ENCODE measurements at regions not wholly inside any gene's neighbourhood (a gene's known extent, or its start where the extent isn't known, plus 50 kb on each side); places are given as distances from the start of the nearest gene placed in this dataset.
"Not testable (repeated sequence)": the region's sequence is repeated elsewhere in the genome, so short reads cannot be mapped to it uniquely, and the experiment has no call there.

GRCh38 chr19:34620134-34620533 lies 56.8 kb downstream of the SCGB2B2 start:
- DNase-seq, result not testable (repeated sequence)

DNA sequence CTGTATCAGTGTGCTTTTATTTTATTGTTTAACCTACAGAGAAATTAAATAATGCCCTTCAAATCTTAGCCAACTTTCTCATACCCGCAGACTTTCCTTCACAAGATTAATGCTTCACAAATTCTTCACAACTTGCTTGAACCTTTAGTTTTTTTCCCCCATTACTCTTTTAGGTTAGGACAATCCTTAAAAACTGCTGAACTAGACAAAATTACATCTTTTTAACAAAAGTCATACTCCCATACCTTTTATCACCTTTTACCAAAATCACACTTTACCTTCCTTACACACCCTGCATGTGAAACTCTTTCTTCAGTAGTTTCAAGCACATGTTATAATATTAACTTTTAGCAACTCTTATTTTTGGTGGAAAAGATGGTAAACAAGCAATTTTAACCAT lies 58.5 kb downstream of the SCGB2B2 start:
- DNase-seq, result no peak

DNA sequence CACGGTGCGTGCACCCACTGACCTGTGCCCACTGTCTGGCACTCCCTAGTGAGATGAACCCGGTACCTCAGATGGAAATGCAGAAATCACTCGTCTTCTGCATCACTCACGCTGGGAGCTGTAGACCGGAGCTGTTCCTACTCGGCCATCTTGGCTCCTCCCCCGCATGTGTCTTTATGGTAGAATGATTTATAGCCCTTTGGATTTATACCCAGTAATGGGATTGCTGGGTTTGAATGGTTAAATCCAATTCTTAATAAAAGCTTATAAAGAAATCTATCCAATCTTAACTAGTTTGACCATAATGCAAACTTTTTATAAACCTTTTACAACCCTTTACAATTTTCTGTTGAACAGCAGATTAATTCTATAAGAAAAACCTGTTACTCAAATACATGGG lies 59.0 kb downstream of the SCGB2B2 start:
- not testable (repeated sequence) for DNase-seq

DNA sequence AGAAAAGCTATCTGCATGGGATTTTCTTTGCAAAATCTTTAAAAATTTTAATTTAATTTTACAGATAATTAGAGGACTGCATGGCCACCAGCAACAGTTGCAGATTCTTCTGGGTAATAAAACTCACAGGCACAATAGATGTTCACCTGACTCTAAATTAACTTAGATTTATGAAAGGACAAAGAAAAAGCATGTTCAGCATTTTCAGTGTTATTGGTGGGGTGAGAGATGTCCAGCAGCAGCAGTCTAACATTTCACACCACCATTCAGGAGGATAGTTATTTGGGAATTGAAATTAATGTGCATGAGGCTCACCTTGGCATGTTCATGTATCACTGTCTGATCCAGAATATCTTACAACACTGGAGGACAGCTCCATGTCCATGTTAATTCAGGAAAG lies 74.0 kb downstream of the SCGB2B2 start:
- DNase-seq, result no peak

- no peak for DNase-seq
Observed at GRCh38 chr19:34601071-34601470, 75.9 kb downstream of the SCGB2B2 start.

GRCh38 chr19:34600366-34600765 lies 76.6 kb downstream of the SCGB2B2 start:
- DNase-seq, result no peak

DNA sequence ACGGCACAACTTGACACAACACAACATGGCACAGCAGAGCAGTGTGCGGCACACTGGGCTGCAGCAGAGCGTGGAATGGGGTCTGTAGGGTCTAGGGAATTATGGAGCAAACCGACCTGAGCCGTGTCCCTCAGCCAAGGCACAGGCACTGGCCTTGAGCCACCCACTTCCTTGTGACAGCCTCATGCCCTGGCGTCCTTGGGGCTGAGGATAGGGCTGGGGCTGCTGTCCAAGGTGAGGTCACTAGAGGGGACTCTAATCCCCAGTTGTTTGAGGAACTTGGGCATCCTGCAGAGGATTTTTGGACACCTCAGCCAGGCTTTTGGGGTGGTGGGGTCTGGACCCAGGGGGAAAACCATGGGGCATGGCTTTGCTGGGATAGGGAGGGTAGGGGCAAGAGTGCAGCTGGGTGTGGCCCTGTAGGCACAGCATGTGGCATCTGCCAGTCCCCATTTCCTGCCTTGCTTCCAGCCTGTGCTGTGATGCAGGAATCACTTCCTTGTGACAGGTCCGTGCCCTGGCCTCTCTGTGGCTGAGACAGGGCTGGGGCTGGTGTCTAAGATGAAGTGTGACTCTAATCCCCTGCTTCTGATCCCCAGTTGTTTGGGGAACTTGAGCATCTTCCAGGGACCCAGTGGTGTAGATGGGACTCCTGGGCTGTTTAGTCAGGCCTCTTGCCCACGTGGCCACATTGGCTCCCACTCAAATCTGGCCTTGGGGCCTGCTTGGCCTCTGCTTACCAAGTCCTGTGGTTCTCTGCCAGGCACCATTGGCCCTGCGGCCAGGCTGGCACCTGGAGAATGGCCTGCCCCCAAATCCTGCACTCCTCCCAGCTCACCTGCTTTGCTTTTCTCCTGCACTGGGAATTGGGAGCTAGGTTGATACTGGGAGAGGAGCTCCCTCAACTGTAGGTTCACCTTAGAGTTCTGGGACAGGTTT lies 78.5 kb downstream of the SCGB2B2 start:
- no peak for DNase-seq

DNA sequence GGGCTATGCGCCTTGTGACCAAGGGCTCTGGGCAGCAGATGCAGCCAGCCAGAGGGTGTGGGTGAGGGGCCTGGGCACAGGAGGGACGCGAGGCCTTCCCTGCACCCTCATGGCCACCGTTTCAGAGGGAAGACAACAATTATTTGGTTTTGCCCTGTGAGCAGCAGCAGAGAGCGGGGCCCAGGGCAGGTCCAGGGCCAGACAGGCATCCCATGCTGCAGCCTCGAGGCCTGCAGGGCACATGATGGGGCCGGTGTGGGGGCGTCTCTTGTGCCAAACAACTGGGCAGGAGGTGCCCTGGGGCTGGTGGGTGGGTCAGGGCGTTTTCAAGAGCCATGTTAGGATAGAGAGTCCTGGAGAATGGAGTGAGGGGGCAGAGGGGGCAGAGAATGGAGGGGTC lies 79.4 kb downstream of the SCGB2B2 start:
- DNase-seq, result no peak

GRCh38 chr19:34596989-34597388 lies 80.0 kb downstream of the SCGB2B2 start:
- no peak for DNase-seq

DNA sequence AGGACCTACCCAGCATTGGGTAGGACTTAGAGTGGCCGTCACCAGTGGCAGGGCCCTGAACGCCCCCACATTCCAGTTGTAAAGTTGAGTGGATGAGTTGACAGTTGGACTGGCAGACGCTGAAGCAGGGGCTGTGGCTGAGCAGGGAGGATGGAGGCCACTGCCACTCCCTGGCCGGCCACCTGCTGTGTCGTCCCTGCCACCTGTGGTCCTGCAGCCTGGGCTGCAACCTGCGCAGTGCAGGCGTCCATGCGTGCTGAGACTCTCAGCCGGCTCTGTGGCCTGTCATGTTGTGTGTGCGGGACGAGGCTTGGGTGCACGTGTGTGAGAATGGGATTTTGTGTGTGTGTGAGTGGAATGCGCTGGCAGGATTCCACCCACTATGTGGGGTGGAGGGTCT lies 80.8 kb downstream of the SCGB2B2 start:
- no peak for DNase-seq

DNA sequence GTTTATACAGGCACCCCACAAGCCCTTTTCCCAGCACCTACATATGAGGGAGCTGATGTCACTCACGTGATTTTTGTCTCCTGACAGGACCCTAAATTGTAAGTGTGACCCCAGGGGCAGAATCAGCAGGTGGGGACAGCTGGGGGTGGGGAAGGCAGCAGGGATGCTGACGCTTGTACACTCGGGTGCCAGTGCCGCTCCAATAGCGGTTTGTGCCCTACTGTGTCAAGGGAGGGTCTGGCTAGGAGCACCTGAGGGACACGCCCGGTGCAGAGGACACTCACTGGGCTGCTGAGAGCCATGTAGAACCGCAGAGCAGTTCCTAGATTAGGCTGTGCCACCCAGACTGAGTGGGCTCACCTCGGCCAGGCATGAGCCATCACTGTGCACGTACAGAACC lies 81.3 kb downstream of the SCGB2B2 start:
- no peak for DNase-seq

DNA sequence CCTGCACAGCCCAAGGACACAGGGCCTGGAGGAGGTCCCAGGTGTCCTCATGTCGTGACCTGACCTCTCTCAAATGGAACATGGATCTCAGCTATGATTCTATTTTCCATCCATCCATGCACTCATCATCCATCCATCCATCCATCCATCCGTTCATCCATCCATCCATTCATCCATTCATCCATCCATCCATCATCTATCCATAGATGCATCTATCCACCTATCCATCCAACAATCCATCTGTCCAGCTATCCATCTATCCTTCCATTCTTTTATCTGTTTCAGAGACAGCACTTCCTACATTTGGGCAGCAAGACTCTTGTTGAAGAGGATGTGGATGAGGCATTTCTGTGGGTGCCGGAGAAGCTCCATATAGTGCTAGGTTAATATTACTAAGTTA lies 86.7 kb downstream of the SCGB2B2 start:
- no peak for DNase-seq

GRCh38 chr19:34589730-34590129 lies 87.2 kb downstream of the SCGB2B2 start:
- no peak for DNase-seq

DNA sequence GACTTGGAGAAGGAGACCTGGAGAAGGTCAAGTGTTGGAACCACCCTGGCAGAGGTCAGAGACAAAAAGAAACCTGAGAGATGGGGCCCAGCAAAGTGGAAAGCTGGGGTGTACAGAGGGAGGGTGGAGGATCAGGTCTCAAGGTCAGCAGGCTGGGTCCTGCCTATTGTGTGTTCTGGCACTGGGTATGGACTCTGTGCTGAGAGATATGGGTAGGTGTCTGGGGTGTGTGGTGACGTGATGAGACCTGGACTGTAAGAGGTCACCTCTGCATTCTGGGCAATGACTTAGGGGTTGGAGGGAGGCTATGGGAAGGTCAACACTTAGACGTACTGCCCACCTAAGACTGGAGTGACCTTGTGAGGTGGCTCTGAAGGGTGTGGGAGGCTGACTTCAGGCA lies 88.1 kb downstream of the SCGB2B2 start:
- DNase-seq, result no peak

DNA sequence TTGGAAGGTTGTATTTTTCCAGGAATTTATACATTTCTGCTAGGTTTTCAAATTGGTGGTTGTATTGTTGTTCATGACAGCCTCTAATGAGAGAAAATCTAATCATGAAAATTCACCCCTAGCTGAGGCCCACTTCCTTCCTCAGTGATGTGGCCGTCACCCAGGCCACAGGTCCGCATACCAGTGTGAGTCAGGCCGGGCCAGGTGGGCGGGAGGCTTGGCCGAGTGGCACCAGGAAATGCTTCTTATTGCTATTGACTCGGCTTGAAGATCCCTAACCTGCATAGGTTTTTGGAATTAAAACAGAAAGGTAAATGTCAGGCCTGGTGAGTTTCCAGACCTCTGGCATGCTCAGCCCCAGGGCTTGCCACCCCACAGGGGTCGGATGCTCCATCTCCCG lies 88.7 kb downstream of the SCGB2B2 start:
- DNase-seq, result no peak

GRCh38 chr19:34580408-34580807 lies 96.6 kb downstream of the SCGB2B2 start:
- DNase-seq, result no peak

DNA sequence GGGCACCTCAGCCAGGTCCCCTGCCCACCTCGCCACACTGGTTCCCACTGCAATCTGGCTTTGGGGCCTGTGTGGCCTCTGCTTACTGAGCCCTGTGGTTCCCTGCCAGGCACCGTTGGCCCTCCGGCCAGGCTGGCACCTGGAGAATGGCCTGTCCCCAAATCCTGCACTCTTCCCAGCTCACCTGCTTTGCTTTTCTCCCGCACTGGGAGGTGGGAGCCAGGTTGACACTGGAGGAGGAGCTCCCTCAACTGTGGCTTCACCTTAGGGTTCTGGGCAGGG lies 97.0 kb downstream of the SCGB2B2 start:
- DNase-seq, result no peak

GRCh38 chr19:34579281-34580054 lies 97.5 kb downstream of the SCGB2B2 start:
- DNase-seq, result no peak

GRCh38 chr19:34578751-34579150 lies 97.2 kb downstream of the WTIP start:
- DNase-seq, result no peak

GRCh38 chr19:34578173-34578572 lies 96.6 kb downstream of the WTIP start:
- DNase-seq, result no peak

- peak; percentile 47 for DNase-seq
Observed at GRCh38 chr19:34577531-34578101, 96.1 kb downstream of the WTIP start.

GRCh38 chr19:34577056-34577455 lies 95.5 kb downstream of the WTIP start:
- DNase-seq, result no peak

DNA sequence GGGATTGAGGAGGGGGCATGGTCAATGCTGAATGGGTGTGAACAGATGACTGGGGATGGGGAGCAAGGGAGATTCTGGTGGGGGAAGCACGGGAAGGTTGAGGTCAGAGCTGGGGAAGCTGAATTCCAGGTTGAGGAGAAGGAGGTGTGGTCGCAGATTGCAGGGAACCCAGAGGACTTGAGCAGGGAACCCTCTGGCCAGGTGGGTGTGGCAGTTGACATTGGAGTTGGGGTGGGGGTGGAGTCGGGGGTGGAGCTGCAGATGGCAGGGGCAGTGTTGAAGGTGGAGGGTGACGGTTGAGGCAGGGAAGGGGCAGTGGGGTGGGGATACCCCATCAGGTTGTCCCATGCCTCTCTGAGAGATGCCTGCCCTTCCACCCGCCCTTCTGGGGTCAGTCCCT lies 94.7 kb downstream of the WTIP start:
- DNase-seq, result no peak

DNA sequence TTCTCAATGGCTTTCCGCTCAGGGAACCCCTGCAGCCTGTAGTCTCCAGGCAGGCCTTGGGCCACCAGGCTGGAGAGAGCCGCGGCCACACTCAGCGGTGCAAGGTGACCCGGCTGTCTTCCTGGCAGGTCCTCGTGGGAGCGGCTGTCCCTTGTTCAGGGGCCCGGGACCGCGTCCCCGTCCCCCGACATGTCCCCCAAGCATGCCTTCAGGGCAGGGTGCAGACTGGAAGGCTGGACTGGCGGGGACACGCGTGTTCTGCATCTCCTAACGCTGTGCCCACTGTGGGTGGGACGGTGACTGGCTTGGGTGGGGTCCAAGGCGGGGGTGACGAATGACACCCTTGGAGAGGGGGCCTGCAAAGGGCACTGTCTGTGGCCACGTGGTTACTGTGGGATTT lies 93.6 kb downstream of the WTIP start:
- DNase-seq, result no peak

All from eye (tissue), 1 donor.